ENCODE measurements at regions not wholly inside any gene's neighbourhood (a gene's known extent, or its start where the extent isn't known, plus 50 kb on each side); places are given as distances from the start of the nearest gene placed in this dataset.

- TF ChIP-seq EZH2phosphoT487 (IDR thresholded peaks at IDR 0.05; ENCODE audit: borderline replicate concordance, low read length) = no peak
- no peak for TF ChIP-seq CTCF (conservative IDR thresholded peaks at IDR 0.05; ENCODE audit: low read depth, low read length)
Measured at GRCh38 chr10:124305984-124306383, 112.7 kb downstream of the OAT start.
